ELF-1 (cell line): ENCODE measurements at regions not wholly inside any gene's neighbourhood (a gene's known extent, or its start where the extent isn't known, plus 50 kb on each side); places are given as distances from the start of the nearest gene placed in this dataset.
A peak's percentile ranks its signal among the peaks of the same experiment; 100 is the strongest.

ENCODE experiments used
- DNase-seq: peaks from one replicate; pipeline ENCODE4 v3.0.0-alpha.2; 2016; ENCODE audit warnings: low read depth, low spot score

DNA sequence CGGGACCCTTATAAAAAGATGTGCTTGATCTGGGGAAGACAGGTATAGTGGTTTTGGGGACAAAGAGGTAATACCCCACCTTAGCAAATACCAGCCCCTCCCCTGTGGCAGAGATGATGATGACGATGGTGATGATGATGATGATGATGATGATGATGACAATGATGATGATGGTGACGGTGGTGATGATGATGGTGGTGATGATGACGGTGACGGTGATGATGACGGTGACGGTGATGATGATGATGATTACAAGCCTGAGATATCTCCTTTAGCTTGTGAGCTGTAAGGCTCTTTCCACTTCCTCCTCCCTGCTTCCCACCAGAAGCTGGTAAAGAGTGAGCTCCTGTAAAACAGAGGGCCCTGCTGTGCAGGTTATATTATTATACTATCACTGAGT is 89.5 kb upstream of the TMEM45B start:
- DNase-seq: no peak

DNA sequence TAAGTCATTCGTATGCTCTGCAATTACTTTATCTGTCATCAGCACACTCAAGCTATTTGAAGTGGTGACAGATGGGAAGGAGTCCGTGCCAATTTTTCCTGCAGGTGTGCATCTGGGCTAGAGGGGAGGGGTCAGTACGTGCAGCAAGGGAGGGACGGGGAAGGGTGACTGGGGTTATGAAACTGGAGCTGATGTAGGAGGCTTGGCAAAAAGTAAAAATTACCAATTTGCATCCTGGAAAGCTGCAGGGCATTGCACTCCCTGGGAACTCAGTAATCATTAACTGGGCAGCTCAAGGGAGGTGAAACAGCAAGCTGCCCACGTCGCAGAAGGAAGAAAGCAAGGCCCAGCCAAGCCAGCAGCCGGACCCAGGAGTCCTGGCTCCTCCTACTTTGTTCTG is 87.1 kb upstream of the TMEM45B start:
- no peak for DNase-seq

DNA sequence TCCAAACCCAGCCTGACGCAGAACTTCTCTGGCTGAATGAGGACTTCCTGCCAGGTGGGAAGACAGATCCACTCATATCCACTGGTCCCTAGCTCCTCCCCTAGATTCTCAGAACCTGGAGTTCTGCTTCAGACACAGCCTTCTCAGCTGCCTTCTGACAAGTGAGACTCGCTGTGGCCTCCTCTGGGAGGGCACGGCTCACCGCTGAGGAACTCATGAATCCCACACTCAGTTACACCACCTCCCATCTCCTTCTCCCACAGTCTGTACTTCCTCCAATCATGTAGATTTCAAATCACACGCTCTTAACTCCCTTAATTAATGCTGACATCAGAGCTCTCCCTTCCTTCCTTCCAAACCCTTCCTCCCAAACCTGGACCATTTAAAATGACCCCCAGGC is 86.4 kb upstream of the TMEM45B start:
- DNase-seq: no peak

DNA sequence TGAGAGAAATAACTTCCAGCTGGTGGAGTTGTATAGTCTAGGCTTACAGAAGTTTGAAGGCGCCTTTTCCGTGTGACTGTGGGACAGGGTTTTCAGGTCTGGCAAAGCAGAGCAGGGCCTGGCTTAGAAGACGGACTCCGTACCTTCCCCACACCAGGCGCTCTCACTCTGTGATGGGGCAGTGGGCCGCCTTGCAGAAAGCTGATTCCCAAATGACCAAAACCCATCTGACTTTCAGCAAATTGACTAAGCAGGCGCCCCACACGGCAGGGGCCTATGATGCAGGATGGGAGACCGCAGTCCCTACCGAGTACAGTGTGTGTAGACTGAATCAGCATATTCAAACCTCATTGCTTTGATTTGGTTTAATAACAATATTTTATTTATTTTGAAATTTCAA is 85.8 kb upstream of the TMEM45B start:
- no peak for DNase-seq

DNA sequence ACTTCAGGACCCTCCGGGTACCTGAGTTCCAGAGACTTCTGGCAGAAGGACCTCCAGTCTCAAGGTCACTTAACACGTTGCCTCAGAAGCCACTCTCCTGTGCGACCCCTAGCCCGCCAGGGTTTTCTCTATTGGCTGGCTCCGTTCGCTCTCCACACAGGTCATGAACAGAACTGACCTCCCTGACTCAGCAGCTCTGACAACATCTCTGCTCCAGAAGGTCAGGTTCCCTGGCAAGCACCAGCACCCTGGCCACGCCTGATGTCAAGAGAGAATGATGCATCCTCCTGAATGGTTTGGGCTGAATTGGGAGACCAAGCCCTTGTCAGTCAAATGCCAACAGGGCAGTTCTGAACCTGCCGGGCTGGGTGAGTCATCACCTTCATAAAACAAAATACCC is 84.3 kb upstream of the TMEM45B start:
- DNase-seq: no peak

DNA sequence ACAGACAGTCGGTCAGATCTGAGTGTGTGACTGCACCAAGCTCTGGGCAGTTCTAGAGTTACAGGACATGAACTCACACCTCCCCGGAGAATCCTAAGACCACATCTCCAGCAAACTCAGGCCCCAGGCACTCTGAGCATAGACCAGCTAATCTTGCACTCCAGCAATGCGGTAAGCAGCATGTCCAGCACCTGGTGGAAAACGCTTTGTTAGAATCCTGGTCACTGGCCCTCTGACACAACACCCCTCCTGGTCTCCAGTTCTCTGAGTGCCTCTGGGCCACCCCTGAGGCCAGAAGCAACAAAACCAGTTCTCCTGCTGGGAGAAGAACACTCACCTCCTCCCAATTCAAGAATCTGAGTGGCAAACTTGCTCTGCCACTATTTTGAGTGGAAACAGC is 82.7 kb upstream of the TMEM45B start:
- DNase-seq: peak; percentile 74

DNA sequence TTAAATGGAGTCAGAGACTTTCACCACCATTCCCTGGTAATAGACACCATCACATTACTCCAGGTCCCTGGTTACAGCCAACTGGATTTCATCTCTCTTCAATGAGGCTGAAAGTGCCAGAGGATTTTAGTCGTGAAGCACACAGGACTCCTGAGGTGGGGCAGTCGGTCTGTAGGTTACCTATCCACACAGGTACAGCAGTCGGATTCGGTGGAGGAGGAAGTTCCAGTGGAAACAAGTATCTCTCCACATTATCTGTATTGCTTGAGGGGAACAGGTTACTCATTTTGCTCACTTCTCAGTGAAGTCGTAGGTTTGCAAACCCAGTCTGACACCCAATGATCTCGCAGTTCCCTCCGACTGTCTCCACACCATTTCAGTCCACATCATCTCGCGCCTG is 82.3 kb upstream of the TMEM45B start:
- DNase-seq: no peak

DNA sequence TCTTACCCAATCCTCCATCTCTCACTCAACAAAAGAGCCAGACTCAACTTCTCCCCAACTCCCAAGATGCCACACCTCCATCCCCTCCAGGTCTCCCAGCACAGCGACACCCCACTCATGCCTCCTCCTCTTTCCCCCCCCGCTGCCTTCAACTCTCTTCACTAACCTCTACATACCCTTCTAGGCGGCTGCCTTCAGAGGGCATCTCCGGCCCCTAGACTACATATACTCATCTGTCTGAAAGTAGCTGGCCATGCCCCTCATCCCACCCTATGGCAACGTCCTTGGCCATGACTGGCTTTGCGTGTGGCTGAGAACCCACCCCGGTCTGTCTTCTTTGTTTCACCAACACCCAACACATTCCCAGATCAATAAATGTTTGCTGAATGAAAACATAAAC is 81.7 kb upstream of the TMEM45B start:
- no peak for DNase-seq

DNA sequence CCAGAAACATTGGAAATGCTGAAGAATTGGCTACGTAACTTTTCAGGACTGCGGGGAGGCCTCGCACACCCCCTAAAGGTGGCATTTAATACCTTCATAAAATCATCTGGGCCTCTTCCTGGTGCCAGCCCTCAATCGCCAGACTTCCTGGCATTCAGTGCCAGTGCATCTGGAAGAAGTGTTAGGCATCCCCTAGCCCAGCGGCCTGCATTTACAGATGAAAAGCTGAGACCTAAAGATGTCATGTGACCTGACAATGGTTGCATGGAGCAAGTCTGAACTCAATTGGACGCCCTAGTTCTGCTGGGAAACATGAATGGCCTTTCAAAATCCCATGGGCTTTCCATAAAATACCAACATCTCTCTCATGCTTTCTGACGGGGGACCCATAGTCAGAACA is 81.0 kb upstream of the TMEM45B start:
- DNase-seq: no peak

DNA sequence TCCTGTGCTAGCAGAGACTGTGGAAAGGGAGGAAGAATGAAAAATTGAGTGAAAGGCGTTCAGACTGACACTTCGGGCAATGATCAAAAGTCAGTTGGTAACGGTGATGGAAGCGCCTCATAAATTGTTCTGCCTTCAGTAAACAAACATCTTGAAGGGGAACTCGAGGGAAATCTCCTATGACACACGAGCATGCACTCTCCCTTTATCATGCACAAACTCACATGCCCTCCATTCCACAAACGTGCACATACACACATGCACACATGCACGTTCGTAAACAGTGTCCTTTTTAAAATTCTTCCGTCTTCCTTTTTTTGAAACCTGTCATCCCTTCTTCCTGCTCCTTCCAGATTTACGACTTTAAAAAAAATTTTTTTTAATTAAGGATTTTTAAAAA is 77.8 kb upstream of the TMEM45B start:
- no peak for DNase-seq

DNA sequence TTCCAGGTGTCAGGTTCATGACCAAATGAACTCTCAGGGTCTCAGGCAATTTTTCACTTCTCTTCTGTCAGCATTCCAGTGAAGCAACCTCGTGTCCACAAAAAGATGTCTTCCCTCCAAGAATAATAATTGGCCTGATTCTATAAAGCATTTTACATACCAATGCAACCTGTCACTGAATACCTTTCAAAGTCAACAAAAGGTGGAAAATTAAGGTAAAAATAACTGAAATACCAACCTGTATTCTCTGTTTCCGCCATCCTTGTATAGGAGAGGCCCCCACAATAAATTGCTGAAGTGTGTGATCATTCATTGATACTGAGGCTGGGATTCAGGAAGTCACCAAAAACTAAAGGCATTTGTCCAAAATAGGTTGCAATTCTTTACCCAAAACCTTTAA is 77.4 kb upstream of the TMEM45B start:
- no peak for DNase-seq

DNA sequence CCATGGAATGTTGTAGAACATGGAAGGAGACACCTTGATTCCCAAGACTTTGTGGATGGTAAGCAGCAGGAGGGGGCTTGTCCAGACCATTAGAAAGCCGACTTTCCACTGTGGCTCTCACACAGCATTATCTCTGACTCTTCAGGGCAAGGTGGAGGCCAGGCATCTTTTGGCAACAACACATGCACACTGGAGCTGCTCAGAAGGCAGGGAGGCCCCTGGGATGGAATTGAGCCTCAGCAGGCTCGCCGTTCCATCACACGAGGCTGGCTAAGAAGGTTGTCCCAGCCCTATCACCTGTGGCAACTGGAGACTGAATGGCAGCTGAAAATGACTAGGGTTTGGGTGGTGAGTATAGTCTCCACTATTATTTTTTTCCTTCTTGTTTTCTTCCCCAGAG is 76.3 kb upstream of the TMEM45B start:
- no peak for DNase-seq

DNA sequence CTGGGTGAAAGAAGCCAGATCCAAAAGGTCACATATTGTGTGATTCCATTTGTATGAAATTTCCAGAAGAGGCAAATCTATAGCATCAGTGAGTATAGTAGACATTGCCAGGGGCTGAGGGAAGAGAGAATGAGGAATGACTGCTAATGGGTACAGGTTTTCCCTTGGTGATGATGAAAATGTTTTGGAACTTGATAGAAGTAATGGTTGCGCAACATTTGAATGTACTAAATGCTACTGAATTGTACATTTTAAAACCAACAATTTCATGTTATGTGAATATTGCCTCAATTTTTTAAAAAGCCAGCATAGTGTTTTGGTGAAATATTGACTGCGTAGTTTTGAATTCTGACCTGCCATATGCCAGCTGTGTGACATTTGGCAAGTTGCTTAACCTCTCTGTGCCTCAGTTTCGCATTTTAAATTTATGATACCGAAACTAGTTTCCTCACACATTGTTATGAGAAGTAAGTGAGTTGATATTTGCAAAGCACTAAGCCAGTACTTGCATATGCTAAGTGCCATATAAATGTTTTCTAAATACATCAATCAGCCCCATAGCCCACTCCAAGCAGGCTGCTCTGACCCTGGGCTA is 75.4 kb upstream of the TMEM45B start:
- DNase-seq: no peak

DNA sequence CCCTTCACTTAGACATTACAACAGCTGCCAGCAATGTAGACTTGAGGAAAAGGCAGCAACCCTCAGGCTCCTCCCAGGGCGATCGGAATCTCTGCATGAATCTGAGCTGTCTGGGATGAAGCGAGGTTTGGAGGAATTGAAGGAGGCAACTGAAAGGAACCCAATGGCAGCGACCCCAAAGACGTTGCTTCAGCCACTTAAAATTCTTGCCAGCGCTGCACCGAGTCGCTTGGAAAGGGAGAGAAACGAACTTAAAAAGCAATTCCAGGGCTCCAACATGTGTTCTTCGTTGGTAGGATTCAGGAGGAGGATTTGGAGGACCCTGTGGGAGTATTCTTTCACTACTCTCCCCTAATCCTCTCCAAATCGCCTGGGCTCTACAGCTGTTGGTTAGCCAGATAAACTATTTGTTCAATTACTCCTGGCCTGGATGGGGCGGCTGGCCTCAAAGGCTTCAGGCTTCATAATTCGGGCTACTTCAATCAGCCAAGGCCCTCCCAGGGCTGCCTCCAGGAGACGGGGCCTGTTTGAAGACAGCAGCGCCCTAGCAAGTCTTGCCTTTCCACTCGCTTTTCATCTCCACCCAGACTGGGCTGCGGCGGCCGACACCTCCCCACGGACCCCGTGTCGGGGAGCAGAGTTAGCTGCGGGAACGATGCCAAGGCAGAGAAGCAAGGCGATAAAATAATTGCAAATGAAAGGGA is 72.4 kb upstream of the TMEM45B start:
- peak; percentile 65 for DNase-seq

DNA sequence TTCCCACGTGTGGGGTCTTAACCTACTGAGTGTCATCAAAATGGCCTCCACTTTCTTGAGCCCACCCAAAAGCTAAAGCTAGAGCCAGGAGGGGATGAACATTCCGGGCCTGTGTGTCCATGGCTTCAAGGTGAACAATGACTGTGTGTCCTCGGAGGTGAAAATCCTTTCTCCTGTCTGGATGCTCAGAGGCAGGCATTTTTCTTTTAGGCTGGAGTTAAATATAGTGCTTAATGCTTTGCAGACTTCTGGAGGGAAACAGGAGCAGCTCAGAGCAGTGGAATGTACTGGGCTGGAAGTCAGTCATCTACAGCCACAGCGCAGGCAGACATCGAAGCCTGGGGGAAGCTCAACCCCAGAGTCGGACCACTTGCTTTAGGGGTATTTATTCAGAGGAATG is 68.6 kb upstream of the TMEM45B start:
- no peak for DNase-seq

DNA sequence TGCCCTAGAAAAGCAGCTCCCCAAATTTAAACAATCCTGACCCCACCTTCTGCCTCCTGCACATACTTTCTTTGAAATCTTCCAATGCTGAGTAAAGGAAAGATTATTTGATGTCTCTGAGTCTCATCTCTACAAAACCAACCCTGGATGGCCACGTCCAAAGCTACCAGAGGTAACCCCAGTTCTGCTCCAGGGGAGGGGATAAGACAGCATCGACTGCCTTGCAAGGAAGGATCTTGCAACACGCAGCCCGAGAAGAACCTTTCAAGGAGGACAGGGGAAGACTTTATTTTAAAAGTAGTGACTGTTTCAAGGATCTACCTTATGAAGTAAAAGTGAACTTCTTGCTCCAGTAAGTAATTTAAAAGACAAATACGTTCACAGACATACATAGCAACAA is 66.5 kb upstream of the TMEM45B start:
- DNase-seq: no peak

DNA sequence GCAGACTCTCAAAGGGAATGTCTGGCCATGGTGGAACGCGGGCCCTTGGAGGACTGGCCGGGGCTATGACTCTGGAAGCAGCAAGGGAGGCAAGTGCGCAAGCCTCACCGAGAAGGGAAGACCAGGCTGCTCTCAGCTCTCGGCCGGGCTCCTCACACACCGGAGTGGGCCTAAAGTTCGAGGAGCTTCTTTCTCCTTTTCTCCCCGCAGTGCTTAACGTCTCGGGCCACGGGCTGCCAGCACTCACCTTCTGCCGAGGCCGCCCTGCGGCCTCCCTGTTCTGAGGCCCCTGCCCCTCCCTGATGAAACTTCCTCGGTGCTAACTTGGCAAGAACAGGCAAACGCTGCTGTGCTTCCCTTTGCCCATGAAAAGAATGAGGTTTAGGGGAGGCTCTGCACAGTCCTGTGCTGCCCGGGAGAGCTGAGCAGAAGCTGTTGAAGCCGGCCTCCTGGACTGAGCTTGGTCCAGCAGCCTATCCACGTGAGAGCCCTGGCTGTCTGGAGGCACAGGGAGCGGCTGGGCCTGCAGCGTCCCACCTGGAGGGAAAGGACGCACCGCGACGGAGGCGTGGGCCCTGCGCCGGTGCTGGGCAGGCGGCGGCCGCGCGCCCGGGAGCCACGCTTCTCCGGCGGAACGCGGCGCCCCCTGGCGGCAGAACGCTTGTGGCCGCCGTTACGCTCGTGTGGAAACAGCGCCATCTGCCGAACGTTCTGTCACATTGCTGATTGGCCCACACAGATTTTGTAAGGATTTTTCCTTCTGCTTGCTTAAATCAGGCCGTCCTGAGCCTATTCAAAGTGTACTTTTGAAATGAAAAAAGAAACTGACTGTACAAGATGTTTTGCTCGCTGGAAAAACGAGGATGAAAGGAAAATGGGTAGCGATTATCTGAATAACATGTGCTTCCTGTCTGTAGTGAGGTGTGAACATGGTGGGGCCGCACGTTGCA is 65.0 kb upstream of the TMEM45B start:
- peak; percentile 90 for DNase-seq

DNA sequence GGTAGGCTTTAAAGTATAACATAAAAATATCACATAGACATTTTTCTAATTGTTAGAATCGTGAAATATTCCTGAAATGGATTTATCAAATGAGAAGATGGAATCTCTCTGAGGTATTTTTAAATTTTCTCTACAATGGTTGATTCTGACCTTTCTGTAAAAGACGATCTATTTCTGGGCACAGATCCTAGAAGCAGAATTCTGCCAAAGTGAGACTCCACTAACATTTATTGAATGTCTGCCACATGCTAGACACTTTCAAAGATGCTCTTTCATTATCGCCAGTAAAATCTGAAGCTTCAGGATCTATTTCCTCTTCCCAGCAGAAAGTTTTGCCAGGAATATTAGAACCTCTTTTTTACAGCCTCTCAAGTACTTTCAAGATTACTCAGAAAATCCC is 64.1 kb upstream of the TMEM45B start:
- DNase-seq: no peak

DNA sequence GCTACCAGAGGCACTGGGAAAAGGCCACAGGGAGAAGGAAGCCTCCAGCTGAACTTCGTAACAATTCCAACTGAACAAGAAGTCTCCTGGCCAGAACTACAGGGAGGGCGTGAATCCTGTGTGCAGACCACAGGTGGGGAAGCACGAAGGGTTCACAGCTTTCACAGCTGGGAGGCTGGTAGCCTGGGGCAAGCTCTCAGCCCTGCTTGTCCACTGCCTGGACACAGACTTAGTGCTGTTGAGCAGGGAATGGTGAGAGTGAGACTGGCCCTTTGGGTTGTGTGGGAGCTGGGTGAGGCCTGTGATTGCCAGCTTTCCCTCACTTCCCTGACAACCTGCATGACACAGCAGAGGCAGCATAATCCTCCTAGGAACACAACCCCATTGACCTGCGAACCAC is 52.1 kb upstream of the TMEM45B start:
- peak; percentile 13 for DNase-seq

DNA sequence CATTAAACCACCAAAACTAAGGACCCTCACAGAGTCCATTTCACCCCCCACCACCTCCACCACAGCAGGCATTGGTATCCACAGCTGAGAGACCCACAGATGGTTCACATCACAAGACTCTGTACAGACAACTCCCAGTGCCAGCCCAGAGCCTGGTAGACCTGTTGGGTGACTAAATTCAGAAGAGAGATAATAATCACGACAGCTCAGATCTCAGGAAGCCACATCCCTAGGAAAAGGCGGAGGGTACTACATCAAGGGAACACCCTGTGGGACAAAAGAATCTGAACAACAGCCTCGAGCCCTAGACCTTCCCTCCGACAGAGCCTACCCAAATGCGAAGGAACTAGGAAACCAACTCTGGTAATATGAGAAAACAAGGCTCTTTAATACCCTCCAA is 51.4 kb upstream of the TMEM45B start:
- DNase-seq: peak; percentile 69
